Bronchial epithelial cell (primary cell): ENCODE measurements at regions not wholly inside any gene's neighbourhood (a gene's known extent, or its start where the extent isn't known, plus 50 kb on each side); places are given as distances from the start of the nearest gene placed in this dataset.
A peak's percentile ranks its signal among the peaks of the same experiment; 100 is the strongest.

Experiments used
- DNase-seq: peaks from one replicate; pipeline ENCODE4 v3.0.0-alpha.2; 2010; ENCODE audit warnings: low read depth
- FAIRE-seq: peaks from 2 replicates; lab custom pipeline; 2011; peaks lifted over from hg19 to GRCh38; lab: Jason Lieb, UNC
- H3K27me3 ChIP-seq: 2 replicates; pipeline ENCODE4 v1.5.1; 2011; ENCODE audit warnings: low read length; ENCODE audit not compliant: control insufficient read depth, insufficient read depth
- H3K36me3 ChIP-seq: 2 replicates; pipeline ENCODE4 v1.5.1; 2011; ENCODE audit warnings: low read length; ENCODE audit not compliant: control insufficient read depth, insufficient read depth
- H3K4me3 ChIP-seq: 2 replicates; pipeline ENCODE4 v1.5.1; 2011; ENCODE audit warnings: mild to moderate bottlenecking, low read depth, low read length, control low read depth
- CTCF ChIP-seq: IDR thresholded peaks from 2 replicates; pipeline ENCODE4 v1.5.1; 2011; ENCODE audit warnings: mild to moderate bottlenecking, moderate library complexity, low read length, control low read depth, inconsistent platforms; ENCODE audit not compliant: insufficient read depth, severe bottlenecking

DNA sequence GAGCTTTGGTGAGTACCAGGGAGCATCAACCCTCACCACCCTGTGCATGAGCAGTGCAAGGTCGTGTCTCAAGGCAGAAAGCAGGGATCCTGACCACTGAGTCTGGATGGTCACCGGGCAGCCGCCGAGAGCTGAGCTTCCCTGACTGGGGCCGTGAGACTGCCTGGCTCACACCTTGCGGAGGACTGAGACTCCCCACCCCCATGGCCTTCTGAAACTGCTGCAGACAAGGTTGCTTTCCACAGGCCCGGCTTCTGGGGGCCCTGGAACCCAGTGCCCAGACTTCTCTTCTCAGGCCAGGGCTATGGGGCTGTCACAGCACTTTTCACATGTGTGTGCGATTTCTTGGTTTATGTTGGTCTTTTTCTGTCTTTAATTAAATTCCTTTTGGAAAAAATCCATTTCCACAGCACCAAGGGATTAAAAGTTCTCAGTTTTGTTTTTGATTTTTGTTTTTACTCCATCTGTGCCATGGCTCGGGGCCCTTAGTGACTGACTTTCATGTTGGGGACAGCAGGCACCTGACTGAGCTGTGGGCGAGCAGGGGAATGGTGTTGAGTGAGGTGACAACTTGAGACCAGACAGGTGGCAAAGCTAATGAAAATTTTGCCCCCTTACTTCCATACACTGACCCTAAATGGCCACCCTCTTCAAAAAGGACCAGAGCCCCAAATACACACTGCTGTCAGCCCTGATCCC lies 297.9 kb downstream of the CYP26B1 start:
- Histone ChIP-seq H3K4me3 (no peak overlapping the region), H3K36me3 (no peaks in the 10 kb centered on the region), H3K27me3 (peaks cover 8% of the 10 kb centered on the region)
- DNase-seq, result no peak
- TF ChIP-seq CTCF, result no peak
- FAIRE-seq, result no peak

DNA sequence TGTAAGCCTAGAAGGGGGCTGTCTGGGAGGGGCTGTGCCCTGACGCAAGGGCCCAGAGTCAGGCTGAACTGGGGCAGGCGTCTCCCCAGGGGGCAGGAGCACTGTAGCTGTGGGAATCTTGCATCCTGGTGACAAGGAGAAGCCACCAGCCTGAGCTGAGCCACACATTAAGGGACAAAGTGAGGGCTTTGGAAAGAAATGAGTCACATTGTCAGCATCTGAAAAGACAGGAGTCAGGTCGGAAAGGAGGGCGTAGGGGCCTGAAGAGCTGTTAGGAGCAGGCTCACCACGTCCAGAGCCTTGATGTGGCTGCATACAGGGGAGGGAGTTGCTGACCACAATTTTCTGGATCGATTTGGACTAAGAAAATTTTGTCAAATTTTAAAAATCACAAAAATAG lies 298.6 kb downstream of the CYP26B1 start:
- DNase-seq (no peak), FAIRE-seq (no peak)
- peaks cover 8% of the 10 kb centered on the region for H3K27me3 ChIP-seq
- no peak for TF ChIP-seq CTCF
- H3K4me3 ChIP-seq, result no peak overlapping the region
- H3K36me3 ChIP-seq, result no peaks in the 10 kb centered on the region

DNA sequence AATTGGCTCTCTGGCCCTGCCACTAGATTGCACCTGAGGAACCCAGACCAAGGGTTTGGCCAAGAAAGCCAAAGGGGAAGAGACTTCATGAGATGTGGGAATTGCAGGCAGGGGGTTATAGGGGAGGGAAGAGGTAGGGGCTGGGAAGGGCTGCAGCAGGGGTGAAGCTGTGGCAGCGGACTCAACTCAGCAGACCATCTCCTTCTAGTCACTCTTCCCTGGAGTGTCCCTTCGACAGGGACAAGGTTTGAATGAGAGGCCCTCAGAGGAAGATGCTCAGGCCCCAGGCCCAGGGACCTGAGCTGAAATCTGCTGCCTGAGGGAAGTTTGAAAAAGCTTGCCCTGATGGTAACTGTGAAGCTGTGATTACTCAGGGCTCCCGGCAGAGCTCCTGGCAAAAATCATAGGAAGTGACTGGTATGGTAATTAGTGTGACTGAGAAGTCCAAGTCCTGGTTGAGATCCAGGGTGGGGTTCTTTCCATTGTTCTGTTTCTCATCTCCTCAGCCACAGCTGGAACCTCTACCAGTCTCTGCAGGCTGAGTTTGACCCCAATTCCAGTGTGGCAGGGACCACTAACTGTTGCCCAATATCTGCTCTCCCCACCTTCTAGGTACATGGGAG lies 300.9 kb downstream of the CYP26B1 start:
- Histone ChIP-seq H3K4me3 (no peak overlapping the region), H3K27me3 (no peaks in the 10 kb centered on the region), H3K36me3 (no peaks in the 10 kb centered on the region)
- no peak for FAIRE-seq
- TF ChIP-seq CTCF, result no peak
- peak; percentile 28 for DNase-seq

- Histone ChIP-seq H3K27me3 (no peaks in the 10 kb centered on the region), H3K36me3 (no peaks in the 10 kb centered on the region), H3K4me3 (no peak overlapping the region)
- FAIRE-seq, result no peak
- no peak for DNase-seq
- TF ChIP-seq CTCF, result no peak
These were observed 301.6 kb downstream of the CYP26B1 start for GRCh38 chr2:71846072-71846471.

DNA sequence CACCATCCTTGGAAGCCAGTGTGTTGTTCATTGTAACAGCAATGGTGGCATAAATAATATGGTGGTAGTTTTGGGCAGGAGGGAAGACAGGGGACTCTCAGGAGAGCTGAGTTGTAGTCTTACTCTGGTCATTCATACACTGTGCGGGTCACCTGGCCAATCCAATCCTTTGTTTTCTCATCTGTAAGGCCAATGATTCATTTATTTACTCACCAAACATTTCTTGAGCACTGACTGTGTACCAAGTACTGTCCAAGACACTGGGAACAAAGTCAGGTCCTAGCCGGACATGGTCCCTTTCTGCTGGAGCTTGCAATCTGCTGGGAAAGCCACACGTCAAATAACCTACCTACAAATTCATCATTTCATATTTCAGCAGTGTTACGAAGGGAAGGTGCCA lies 302.7 kb downstream of the CYP26B1 start:
- FAIRE-seq (no peak), DNase-seq (no peak)
- no peak for TF ChIP-seq CTCF
- no peak overlapping the region for H3K4me3 ChIP-seq
- H3K27me3 ChIP-seq, result no peaks in the 10 kb centered on the region
- H3K36me3 ChIP-seq, result no peaks in the 10 kb centered on the region
